ENCODE measurements at regions not wholly inside any gene's neighbourhood (a gene's known extent, or its start where the extent isn't known, plus 50 kb on each side); places are given as distances from the start of the nearest gene placed in this dataset.
A peak's percentile ranks its signal among the peaks of the same experiment; 100 is the strongest.

- H3K9ac ChIP-seq (ENCODE audit: insufficient read depth, low read length): no peak overlapping the region
- H3K9me3 ChIP-seq (ENCODE audit: control insufficient read depth, insufficient read depth, low read depth, low read length): no peaks in the 10 kb centered on the region
- no peak overlapping the region for H3K27ac ChIP-seq (ENCODE audit: insufficient read depth, low read length)
- H4K20me1 ChIP-seq (ENCODE audit: control insufficient read depth, extremely low read depth, insufficient read depth, low read length): no peaks in the 10 kb centered on the region
- TF ChIP-seq EZH2 (IDR thresholded peaks at IDR 0.05; ENCODE audit: low read length, missing control alignments) (no peak), CTCF (conservative IDR thresholded peaks at IDR 0.05 in 1 of 2, IDR thresholded peaks at IDR 0.05 in 1 of 2; ENCODE audit: low read depth in 1 of 2, low read length in 2 of 2) (no peak)
- no peaks in the 10 kb centered on the region for H3K27me3 ChIP-seq (ENCODE audit: control insufficient read depth, insufficient read depth, low read length)
- no peak overlapping the region for H3K4me3 ChIP-seq (replicated peaks in 1 of 4; ENCODE audit: control extremely low read depth in 1 of 4, insufficient read depth in 1 of 4, low read depth in 3 of 4, low read length in 4 of 4)
- DNase-seq (ENCODE audit: low read depth in 2 of 2): peak in 1 of 2 donors; percentile 55
- H3K4me2 ChIP-seq (ENCODE audit: extremely low read depth, insufficient read depth, low read length): no peak overlapping the region
- no peaks in the 10 kb centered on the region for H3K36me3 ChIP-seq (ENCODE audit: control insufficient read depth, insufficient read depth, low read length)
- no peaks in the 10 kb centered on the region for H3K4me1 ChIP-seq (ENCODE audit: control insufficient read depth, extremely low read depth, insufficient read depth, low read length)
- no peak overlapping the region for H2AFZ ChIP-seq (ENCODE audit: low read length)
- no peaks in the 10 kb centered on the region for H3K79me2 ChIP-seq (ENCODE audit: control insufficient read depth, insufficient read depth, low read length)
Observed at GRCh38 chr4:189304167-189304566, 636.5 kb upstream of the FRG1 start.

DNA sequence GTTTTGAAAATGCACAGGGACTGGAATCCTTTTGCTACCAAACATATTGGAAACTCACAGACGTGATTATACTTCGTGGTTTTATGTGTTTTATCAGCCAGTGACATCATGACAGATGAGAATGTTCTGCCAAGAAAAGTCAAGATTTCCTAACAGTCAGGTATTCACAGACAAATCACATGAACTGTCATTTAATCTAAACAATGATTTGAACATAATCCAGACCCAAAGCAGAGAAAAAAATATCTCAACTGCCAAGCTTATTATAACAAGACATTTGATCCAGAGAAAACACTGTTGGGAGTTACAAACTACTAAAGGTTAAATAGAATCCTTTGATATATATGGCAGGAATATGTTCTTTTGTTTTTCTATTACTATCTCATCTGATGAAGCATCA lies 635.9 kb upstream of the FRG1 start:
- Histone ChIP-seq H3K27ac (ENCODE audit: insufficient read depth, low read length) (no peak overlapping the region), H3K4me1 (ENCODE audit: control insufficient read depth, extremely low read depth, insufficient read depth, low read length) (no peaks in the 10 kb centered on the region), H2AFZ (ENCODE audit: low read length) (no peak overlapping the region), H3K27me3 (ENCODE audit: control insufficient read depth, insufficient read depth, low read length) (no peaks in the 10 kb centered on the region), H3K4me3 (replicated peaks in 1 of 4; ENCODE audit: control extremely low read depth in 1 of 4, insufficient read depth in 1 of 4, low read depth in 3 of 4, low read length in 4 of 4) (no peak overlapping the region), H3K9me3 (ENCODE audit: control insufficient read depth, insufficient read depth, low read depth, low read length) (no peaks in the 10 kb centered on the region), H3K9ac (ENCODE audit: insufficient read depth, low read length) (no peak overlapping the region), H3K4me2 (ENCODE audit: extremely low read depth, insufficient read depth, low read length) (no peak overlapping the region), H3K36me3 (ENCODE audit: control insufficient read depth, insufficient read depth, low read length) (no peaks in the 10 kb centered on the region), H4K20me1 (ENCODE audit: control insufficient read depth, extremely low read depth, insufficient read depth, low read length) (no peaks in the 10 kb centered on the region), H3K79me2 (ENCODE audit: control insufficient read depth, insufficient read depth, low read length) (no peaks in the 10 kb centered on the region)
- DNase-seq (ENCODE audit: low read depth in 2 of 2): peak in 1 of 2 donors; percentile 85
- TF ChIP-seq CTCF (conservative IDR thresholded peaks at IDR 0.05 in 1 of 2, IDR thresholded peaks at IDR 0.05 in 1 of 2; ENCODE audit: low read depth in 1 of 2, low read length in 2 of 2): no peak
- TF ChIP-seq EZH2 (IDR thresholded peaks at IDR 0.05; ENCODE audit: low read length, missing control alignments): no peak

DNA sequence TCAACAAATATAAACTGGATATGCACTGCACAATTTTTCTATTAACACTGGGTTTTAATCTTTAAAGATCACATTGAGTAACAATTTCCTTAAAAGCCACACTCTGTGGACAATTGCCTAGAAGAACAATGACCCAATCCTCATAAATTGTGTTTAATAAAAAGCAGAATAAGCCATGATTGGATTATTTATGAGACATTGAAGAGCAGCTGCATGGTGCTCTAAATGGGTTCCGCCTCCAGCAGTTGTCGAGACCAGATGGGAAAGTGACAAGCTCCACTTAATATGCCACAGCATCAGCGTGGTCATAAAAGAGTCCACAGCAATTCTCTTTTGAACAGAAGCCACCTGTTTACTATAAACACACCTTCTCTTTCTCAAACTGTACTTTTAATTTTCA lies 635.2 kb upstream of the FRG1 start:
- Histone ChIP-seq H3K4me2 (ENCODE audit: extremely low read depth, insufficient read depth, low read length) (no peak overlapping the region), H3K4me1 (ENCODE audit: control insufficient read depth, extremely low read depth, insufficient read depth, low read length) (no peaks in the 10 kb centered on the region), H4K20me1 (ENCODE audit: control insufficient read depth, extremely low read depth, insufficient read depth, low read length) (no peaks in the 10 kb centered on the region), H3K27ac (ENCODE audit: insufficient read depth, low read length) (no peak overlapping the region), H3K36me3 (ENCODE audit: control insufficient read depth, insufficient read depth, low read length) (no peaks in the 10 kb centered on the region), H3K4me3 (replicated peaks in 1 of 4; ENCODE audit: control extremely low read depth in 1 of 4, insufficient read depth in 1 of 4, low read depth in 3 of 4, low read length in 4 of 4) (no peak overlapping the region), H3K9me3 (ENCODE audit: control insufficient read depth, insufficient read depth, low read depth, low read length) (no peaks in the 10 kb centered on the region), H3K79me2 (ENCODE audit: control insufficient read depth, insufficient read depth, low read length) (no peaks in the 10 kb centered on the region), H3K27me3 (ENCODE audit: control insufficient read depth, insufficient read depth, low read length) (no peaks in the 10 kb centered on the region), H3K9ac (ENCODE audit: insufficient read depth, low read length) (no peak overlapping the region), H2AFZ (ENCODE audit: low read length) (no peak overlapping the region)
- peak in 1 of 2 donors; percentile 3 for DNase-seq (ENCODE audit: low read depth in 2 of 2)
- TF ChIP-seq CTCF (conservative IDR thresholded peaks at IDR 0.05 in 1 of 2, IDR thresholded peaks at IDR 0.05 in 1 of 2; ENCODE audit: low read depth in 1 of 2, low read length in 2 of 2) (no peak), EZH2 (IDR thresholded peaks at IDR 0.05; ENCODE audit: low read length, missing control alignments) (no peak)

Measured in fibroblast of lung (primary cell).